Aorta (tissue), 5 donors: ENCODE measurements at regions not wholly inside any gene's neighbourhood (a gene's known extent, or its start where the extent isn't known, plus 50 kb on each side); places are given as distances from the start of the nearest gene placed in this dataset.
"Not testable (repeated sequence)": the region's sequence is repeated elsewhere in the genome, so short reads cannot be mapped to it uniquely, and the experiment has no call there.

Experiments
- ATAC-seq: fragments of 200-7000 bp; cut with Tn5 transposase; one replicate; pipeline ENCODE4 v1.9.1; 2022; ENCODE audit warnings: moderate library complexity; ENCODE audit not compliant: low FRiP score
- DNase-seq, 2 donors: peaks; one replicate each; pipeline ENCODE4 v3.0.0-alpha.2; 2020
- H3K27ac ChIP-seq, 2 donors: one replicate each; pipeline ENCODE4 v1.5.1; 2013; ENCODE audit warnings: low read length in 2 of 2, mild to moderate bottlenecking in 2 of 2, moderate library complexity in 2 of 2, control low read depth in 1 of 2, inconsistent platforms in 1 of 2, low read depth in 1 of 2
- H3K27me3 ChIP-seq, 2 donors: one replicate each; pipeline ENCODE4 v1.6.1; 2013; ENCODE audit warnings: control low read depth in 1 of 2, low read length in 1 of 2, mild to moderate bottlenecking in 1 of 2, moderate library complexity in 1 of 2; ENCODE audit not compliant: insufficient read depth in 2 of 2, control insufficient read depth in 1 of 2
- H3K36me3 ChIP-seq, 2 donors: one replicate each; pipeline ENCODE4 v1.6.1; 2013; ENCODE audit warnings: control low read depth in 1 of 2, low read length in 1 of 2, mild to moderate bottlenecking in 1 of 2; ENCODE audit not compliant: insufficient read depth in 2 of 2, control insufficient read depth in 1 of 2
- H3K4me1 ChIP-seq, 2 donors: one replicate each; pipeline ENCODE4 v1.6.1; 2013; ENCODE audit warnings: low read length in 2 of 2, control low read depth in 1 of 2, mild to moderate bottlenecking in 1 of 2, moderate library complexity in 1 of 2; ENCODE audit not compliant: insufficient read depth in 2 of 2, control insufficient read depth in 1 of 2
- H3K4me3 ChIP-seq, 2 donors: one replicate each; pipeline ENCODE4 v1.5.1; 2013; ENCODE audit warnings: low read length in 2 of 2, control low read depth in 1 of 2, mild to moderate bottlenecking in 1 of 2
- H3K9me3 ChIP-seq: one replicate; pipeline ENCODE4 v1.6.1; 2013; ENCODE audit warnings: mild to moderate bottlenecking, low read length; ENCODE audit not compliant: control insufficient read depth
- WGBS, 2 donors: extraction: QIAGEN DNeasy Blood & Tissue Kit; methylation state at CpG; one replicate each; pipeline ENCODE4 v1.1.7; 2013; 5-methylcytosine and 5-hydroxymethylcytosine counted together
- intact Hi-C, 2 donors: fragments of 100-400 bp; cut with DNase I; formaldehyde crosslinking; loops; one replicate each; pipeline versions ENCODE4 v1.14.2 to v1.15.0; 2022
- donor health status: healthy with polysubstance abuse.
- donor health status: Bipolar disorder and iron deficiency.
- donor health status: DM: no; HTN: no; CAD: no.
- donor health status: DM: no; HTN: no; CAD: no.
- donor health status: DM: yes; HTN: yes; CAD: no.

GRCh38 chr3:166518040-166518439 lies 680.8 kb upstream of the BCHE start:
- H3K27me3 ChIP-seq = no peaks in the 10 kb centered on the region
- H3K4me3 ChIP-seq = no peak overlapping the region
- intact Hi-C loops = no loop called here
- ATAC-seq (no peak), DNase-seq (no peak)
- H3K36me3 ChIP-seq = no peaks in the 10 kb centered on the region
- no peaks in the 10 kb centered on the region for H3K9me3 ChIP-seq
- no peaks in the 10 kb centered on the region for H3K4me1 ChIP-seq
- WGBS, 2 donors = 92 to 94% methylated on average over 2 of the region's 2 CpGs
- no peak overlapping the region for H3K27ac ChIP-seq

- Histone ChIP-seq H3K36me3 (no peaks in the 10 kb centered on the region), H3K9me3 (peaks cover 3% of the 10 kb centered on the region), H3K27me3 (no peaks in the 10 kb centered on the region), H3K4me3 (no peak overlapping the region), H3K4me1 (no peaks in the 10 kb centered on the region), H3K27ac (no peak overlapping the region)
- DNase-seq = no peak
- 70 to 79% methylated on average over 4 of the region's 4 CpGs for WGBS, 2 donors
- intact Hi-C loops = no loop called here
- ATAC-seq = no peak
These were observed 673.2 kb upstream of the BCHE start for GRCh38 chr3:166510382-166510781.

GRCh38 chr3:166500420-166500819 lies 663.2 kb upstream of the BCHE start:
- H3K36me3 ChIP-seq, H3K4me1 ChIP-seq, H3K4me3 ChIP-seq, intact Hi-C loops, H3K27ac ChIP-seq, H3K9me3 ChIP-seq, H3K27me3 ChIP-seq, ATAC-seq, DNase-seq: not testable (repeated sequence)
- WGBS, 2 donors = 85 to 92% methylated on average over 2 of the region's 2 CpGs

GRCh38 chr3:166499636-166500035 lies 662.4 kb upstream of the BCHE start:
- 79% methylated on average over 3 of the region's 3 CpGs for WGBS, 2 donors
- intact Hi-C loops = no loop called here
- H3K27ac ChIP-seq = no peak overlapping the region
- peaks cover 0 to 1% of the 10 kb centered on the region in 2 donors for H3K27me3 ChIP-seq
- no peak overlapping the region for H3K4me3 ChIP-seq
- no peaks in the 10 kb centered on the region for H3K36me3 ChIP-seq
- H3K4me1 ChIP-seq = no peaks in the 10 kb centered on the region
- H3K9me3 ChIP-seq = no peaks in the 10 kb centered on the region
- no peak for ATAC-seq
- no peak for DNase-seq

- Histone ChIP-seq H3K9me3 (no peaks in the 10 kb centered on the region), H3K27ac (no peak overlapping the region), H3K36me3 (no peaks in the 10 kb centered on the region), H3K4me3 (no peak overlapping the region), H3K4me1 (no peaks in the 10 kb centered on the region), H3K27me3 (peaks cover 0 to 1% of the 10 kb centered on the region in 2 donors)
- WGBS, 2 donors = 61 to 71% methylated on average over 3 of the region's 3 CpGs
- intact Hi-C loops = no loop called here
- no peak for ATAC-seq
- DNase-seq = no peak
These were observed 661.2 kb upstream of the BCHE start for GRCh38 chr3:166498446-166498845.

GRCh38 chr3:166489826-166490225 lies 652.6 kb upstream of the BCHE start:
- no peaks in the 10 kb centered on the region for H3K4me1 ChIP-seq
- H3K9me3 ChIP-seq = no peaks in the 10 kb centered on the region
- DNase-seq (no peak), ATAC-seq (no peak)
- no peaks in the 10 kb centered on the region for H3K36me3 ChIP-seq
- no peak overlapping the region for H3K27ac ChIP-seq
- intact Hi-C loops = no loop called here
- no peak overlapping the region for H3K4me3 ChIP-seq
- 96 to 98% methylated on average over 10 of the region's 10 CpGs for WGBS, 2 donors
- no peaks in the 10 kb centered on the region for H3K27me3 ChIP-seq

- peak; percentile 29 for ATAC-seq
- intact Hi-C loops = no loop called here
- H3K27ac ChIP-seq = no peak overlapping the region
- no peak overlapping the region for H3K4me3 ChIP-seq
- H3K4me1 ChIP-seq = no peaks in the 10 kb centered on the region
- H3K36me3 ChIP-seq = no peaks in the 10 kb centered on the region
- H3K9me3 ChIP-seq = no peaks in the 10 kb centered on the region
- no peak for DNase-seq
- no peaks in the 10 kb centered on the region for H3K27me3 ChIP-seq
- WGBS, 2 donors = 94 to 95% methylated on average over 5 of the region's 5 CpGs
These were observed 651.9 kb upstream of the BCHE start for GRCh38 chr3:166488977-166489672.

- no peak for DNase-seq
- H3K36me3 ChIP-seq = no peaks in the 10 kb centered on the region
- H3K27me3 ChIP-seq = no peaks in the 10 kb centered on the region
- intact Hi-C loops = no loop called here
- ATAC-seq = no peak
- no peaks in the 10 kb centered on the region for H3K4me1 ChIP-seq
- no peaks in the 10 kb centered on the region for H3K9me3 ChIP-seq
- H3K4me3 ChIP-seq = no peak overlapping the region
- WGBS, 2 donors = 89% methylated on average over 3 of the region's 3 CpGs
- H3K27ac ChIP-seq = no peak overlapping the region
These were observed 647.2 kb upstream of the BCHE start for GRCh38 chr3:166484470-166484869.

GRCh38 chr3:166481340-166481739 lies 644.1 kb upstream of the BCHE start:
- H3K4me3 ChIP-seq = no peak overlapping the region
- no peak for ATAC-seq

More at GRCh38 chr3:166481340-166481739, 644.1 kb upstream of the BCHE start:
- Histone ChIP-seq H3K9me3 (no peaks in the 10 kb centered on the region), H3K4me1 (no peaks in the 10 kb centered on the region), H3K27me3 (no peaks in the 10 kb centered on the region), H3K36me3 (no peaks in the 10 kb centered on the region), H3K27ac (no peak overlapping the region)
- intact Hi-C loops = no loop called here
- DNase-seq = no peak
